ENCODE measurements at regions not wholly inside any gene's neighbourhood (a gene's known extent, or its start where the extent isn't known, plus 50 kb on each side); places are given as distances from the start of the nearest gene placed in this dataset.
"Not testable (repeated sequence)": the region's sequence is repeated elsewhere in the genome, so short reads cannot be mapped to it uniquely, and the experiment has no call there.

DNA sequence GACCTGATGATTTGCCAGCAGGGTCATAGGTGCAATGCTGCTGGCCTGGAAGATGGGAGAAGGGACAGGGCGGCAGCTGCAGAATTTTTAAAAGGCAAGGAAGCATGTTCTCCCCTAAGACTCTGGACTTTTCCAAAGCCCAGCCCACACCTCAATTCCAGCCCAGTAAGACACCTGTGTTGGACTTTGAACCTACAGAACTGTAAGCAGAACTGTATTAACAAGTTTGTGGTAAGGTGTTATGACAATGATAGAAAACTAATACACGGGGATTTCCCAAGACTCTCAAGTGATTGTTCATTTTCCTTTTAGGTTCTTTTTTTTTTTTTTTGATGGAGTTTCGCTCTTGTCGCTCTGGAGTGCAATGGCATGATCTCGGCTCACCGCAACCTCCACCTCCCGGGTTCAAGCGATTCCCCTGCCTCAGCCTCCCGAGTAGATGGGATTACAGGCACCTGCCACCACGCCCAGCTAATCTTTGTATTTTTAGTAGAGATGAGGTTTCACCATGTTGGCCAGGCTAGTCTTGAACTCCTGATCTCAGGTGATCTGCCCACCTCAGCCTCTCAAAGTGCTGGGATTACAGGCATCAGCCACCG lies 53.0 kb upstream of the CYP2D6 start:
- DNase-seq (ENCODE audit: low read depth in 3 of 3, low spot score in 1 of 3), result not testable (repeated sequence)

DNA sequence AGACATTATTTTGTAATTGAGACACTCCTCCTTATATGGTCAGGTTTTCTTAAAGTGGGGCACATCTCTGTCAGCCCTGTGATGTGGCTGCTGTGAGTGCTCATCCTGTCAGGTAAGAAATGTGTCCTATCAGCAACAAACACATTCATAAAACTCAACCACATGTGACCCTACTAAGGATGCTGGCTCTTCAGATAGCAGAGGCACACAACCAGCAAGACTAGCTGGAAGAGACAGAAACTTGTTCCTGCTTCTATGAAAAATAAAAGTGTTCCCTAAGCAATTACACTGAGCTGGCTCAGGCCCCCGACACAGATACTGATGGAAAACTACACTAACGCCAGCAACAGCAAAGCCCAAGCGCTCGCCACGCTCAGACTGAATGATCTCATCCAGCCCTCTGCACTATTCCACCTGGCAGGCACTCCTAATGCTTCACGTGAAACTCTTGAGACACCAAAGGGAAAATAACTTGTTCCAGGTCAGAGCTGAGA lies 49.8 kb upstream of the CYP2D6 start:
- DNase-seq (ENCODE audit: low read depth in 3 of 3, low spot score in 1 of 3), result peak in 1 of 3 donors; percentile 11
